ENCODE measurements at regions not wholly inside any gene's neighbourhood (a gene's known extent, or its start where the extent isn't known, plus 50 kb on each side); places are given as distances from the start of the nearest gene placed in this dataset.

DNA sequence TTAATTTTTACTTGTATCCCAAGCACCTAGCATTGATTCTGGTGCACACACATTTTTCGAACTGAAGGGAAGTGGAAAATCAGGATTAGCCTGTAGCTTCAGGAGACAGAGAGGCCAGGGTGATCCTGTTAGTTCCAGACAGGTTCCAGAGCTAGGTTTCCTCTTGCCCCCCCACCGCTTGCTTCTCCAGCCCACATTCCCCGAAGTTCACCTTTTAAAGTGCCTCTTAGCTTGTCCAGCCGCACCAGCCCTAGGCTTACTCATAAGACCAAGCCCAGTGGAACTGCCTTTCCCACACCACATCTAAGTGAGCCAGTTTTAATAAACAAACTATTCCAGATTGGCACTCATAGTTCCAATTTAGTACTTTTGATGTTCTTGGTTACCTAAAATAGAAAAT is 898.6 kb upstream of the KLHL29 start:
- Histone ChIP-seq H3K9ac (ENCODE audit: low read length) (no peak overlapping the region), H3K27ac (ENCODE audit: low read depth, low read length) (no peak overlapping the region), H3K4me3 (replicated peaks in 1 of 2; ENCODE audit: low read depth in 1 of 2, low read length in 2 of 2) (no peak overlapping the region), H3K4me2 (ENCODE audit: low read length) (no peak overlapping the region), H2AFZ (ENCODE audit: low read depth, low read length, poor library complexity, severe bottlenecking) (no peak overlapping the region), H3K9me2 (ENCODE audit: insufficient read depth) (no peaks in the 10 kb centered on the region), H3K27me3 (ENCODE audit: insufficient read depth, low read length) (no peaks in the 10 kb centered on the region), H3K79me2 (ENCODE audit: insufficient read depth, low read length) (no peaks in the 10 kb centered on the region), H3K9me3 (ENCODE audit: control insufficient read depth in 1 of 2, insufficient read depth in 1 of 2, low read depth in 1 of 2, low read length in 2 of 2) (peaks cover 3 to 24% of the 10 kb centered on the region in 2 experiments; a peak in 2 of 4 replicates), H4K20me1 (ENCODE audit: insufficient read depth) (no peaks in the 10 kb centered on the region), H3K36me3 (ENCODE audit: control insufficient read depth in 1 of 2, insufficient read depth in 2 of 2, low read length in 2 of 2) (no peaks in the 10 kb centered on the region), H3K4me1 (ENCODE audit: control insufficient read depth in 1 of 2, insufficient read depth in 2 of 2, low read length in 2 of 2) (no peaks in the 10 kb centered on the region)
- TF ChIP-seq CEBPB (IDR thresholded peaks at IDR 0.05; ENCODE audit: low read depth) (no peak), JUND (IDR thresholded peaks at IDR 0.05) (no peak), FOSL1 (IDR thresholded peaks at IDR 0.05; ENCODE audit: low read depth) (no peak), SRF (IDR thresholded peaks at IDR 0.05; ENCODE audit: low read depth) (no peak), ZNF274 (IDR thresholded peaks at IDR 0.05; ENCODE audit: low read depth, low read length) (no peak), CBX3 (IDR thresholded peaks at IDR 0.05; ENCODE audit: low read depth) (no peak), TCF7L2 (IDR thresholded peaks at IDR 0.05; ENCODE audit: borderline replicate concordance, extremely low read depth, insufficient read depth, insufficient read length) (no peak), EZH2phosphoT487 (IDR thresholded peaks at IDR 0.05; ENCODE audit: borderline replicate concordance) (no peak), SIN3A (IDR thresholded peaks at IDR 0.05; ENCODE audit: low read depth) (no peak), RAD21 (IDR thresholded peaks at IDR 0.05; ENCODE audit: low read depth) (no peak), EGR1 (IDR thresholded peaks at IDR 0.05; ENCODE audit: low read depth) (no peak), ELF1 (IDR thresholded peaks at IDR 0.05; ENCODE audit: borderline replicate concordance, low read depth) (no peak), POLR2A (IDR thresholded peaks at IDR 0.05; ENCODE audit: borderline replicate concordance, extremely low read depth, insufficient read depth, insufficient read length) (no peak), YY1 (IDR thresholded peaks at IDR 0.05; ENCODE audit: extremely low read depth, insufficient replicate concordance, low read depth, low read length) (no peak), ZFX (IDR thresholded peaks at IDR 0.05) (no peak), SP1 (IDR thresholded peaks at IDR 0.05; ENCODE audit: low read depth) (no peak)
- TF ChIP-seq, protein P1, sequence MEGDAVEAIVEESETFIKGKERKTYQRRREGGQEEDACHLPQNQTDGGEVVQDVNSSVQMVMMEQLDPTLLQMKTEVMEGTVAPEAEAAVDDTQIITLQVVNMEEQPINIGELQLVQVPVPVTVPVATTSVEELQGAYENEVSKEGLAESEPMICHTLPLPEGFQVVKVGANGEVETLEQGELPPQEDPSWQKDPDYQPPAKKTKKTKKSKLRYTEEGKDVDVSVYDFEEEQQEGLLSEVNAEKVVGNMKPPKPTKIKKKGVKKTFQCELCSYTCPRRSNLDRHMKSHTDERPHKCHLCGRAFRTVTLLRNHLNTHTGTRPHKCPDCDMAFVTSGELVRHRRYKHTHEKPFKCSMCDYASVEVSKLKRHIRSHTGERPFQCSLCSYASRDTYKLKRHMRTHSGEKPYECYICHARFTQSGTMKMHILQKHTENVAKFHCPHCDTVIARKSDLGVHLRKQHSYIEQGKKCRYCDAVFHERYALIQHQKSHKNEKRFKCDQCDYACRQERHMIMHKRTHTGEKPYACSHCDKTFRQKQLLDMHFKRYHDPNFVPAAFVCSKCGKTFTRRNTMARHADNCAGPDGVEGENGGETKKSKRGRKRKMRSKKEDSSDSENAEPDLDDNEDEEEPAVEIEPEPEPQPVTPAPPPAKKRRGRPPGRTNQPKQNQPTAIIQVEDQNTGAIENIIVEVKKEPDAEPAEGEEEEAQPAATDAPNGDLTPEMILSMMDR (IDR thresholded peaks at IDR 0.05 in 2 of 3, conservative IDR thresholded peaks at IDR 0.05 in 1 of 3; ENCODE audit: borderline replicate concordance in 1 of 3, insufficient read depth in 1 of 3, low read depth in 2 of 3, low read length in 2 of 3) = no peak
- TF ChIP-seq, protein P2, sequence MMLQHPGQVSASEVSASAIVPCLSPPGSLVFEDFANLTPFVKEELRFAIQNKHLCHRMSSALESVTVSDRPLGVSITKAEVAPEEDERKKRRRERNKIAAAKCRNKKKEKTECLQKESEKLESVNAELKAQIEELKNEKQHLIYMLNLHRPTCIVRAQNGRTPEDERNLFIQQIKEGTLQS (IDR thresholded peaks at IDR 0.05) = no peak
- TF ChIP-seq, protein P3, sequence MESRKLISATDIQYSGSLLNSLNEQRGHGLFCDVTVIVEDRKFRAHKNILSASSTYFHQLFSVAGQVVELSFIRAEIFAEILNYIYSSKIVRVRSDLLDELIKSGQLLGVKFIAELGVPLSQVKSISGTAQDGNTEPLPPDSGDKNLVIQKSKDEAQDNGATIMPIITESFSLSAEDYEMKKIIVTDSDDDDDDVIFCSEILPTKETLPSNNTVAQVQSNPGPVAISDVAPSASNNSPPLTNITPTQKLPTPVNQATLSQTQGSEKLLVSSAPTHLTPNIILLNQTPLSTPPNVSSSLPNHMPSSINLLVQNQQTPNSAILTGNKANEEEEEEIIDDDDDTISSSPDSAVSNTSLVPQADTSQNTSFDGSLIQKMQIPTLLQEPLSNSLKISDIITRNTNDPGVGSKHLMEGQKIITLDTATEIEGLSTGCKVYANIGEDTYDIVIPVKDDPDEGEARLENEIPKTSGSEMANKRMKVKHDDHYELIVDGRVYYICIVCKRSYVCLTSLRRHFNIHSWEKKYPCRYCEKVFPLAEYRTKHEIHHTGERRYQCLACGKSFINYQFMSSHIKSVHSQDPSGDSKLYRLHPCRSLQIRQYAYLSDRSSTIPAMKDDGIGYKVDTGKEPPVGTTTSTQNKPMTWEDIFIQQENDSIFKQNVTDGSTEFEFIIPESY (IDR thresholded peaks at IDR 0.05; ENCODE audit: extremely low read depth, insufficient replicate concordance, low read length) = no peak
- BruUV-seq (replicated peaks) = no TSS peak
- intact Hi-C loops (cut with micrococcal nuclease) = no loop called here
- POLR2A ChIA-PET = no interaction called here
- RAD21 ChIA-PET (ENCODE audit: low non-redundant PET in 1 of 2, low total read pairs in 2 of 2, uncharacterized antibody in 2 of 2, unreplicated experiment in 2 of 2) = no interaction called here
- DNase-seq (ENCODE audit: low read depth, low spot score) = no peak
- ATAC-seq = no peak
- CTCF ChIA-PET = no interaction called here
